ENCODE measurements at regions not wholly inside any gene's neighbourhood (a gene's known extent, or its start where the extent isn't known, plus 50 kb on each side); places are given as distances from the start of the nearest gene placed in this dataset.

DNA sequence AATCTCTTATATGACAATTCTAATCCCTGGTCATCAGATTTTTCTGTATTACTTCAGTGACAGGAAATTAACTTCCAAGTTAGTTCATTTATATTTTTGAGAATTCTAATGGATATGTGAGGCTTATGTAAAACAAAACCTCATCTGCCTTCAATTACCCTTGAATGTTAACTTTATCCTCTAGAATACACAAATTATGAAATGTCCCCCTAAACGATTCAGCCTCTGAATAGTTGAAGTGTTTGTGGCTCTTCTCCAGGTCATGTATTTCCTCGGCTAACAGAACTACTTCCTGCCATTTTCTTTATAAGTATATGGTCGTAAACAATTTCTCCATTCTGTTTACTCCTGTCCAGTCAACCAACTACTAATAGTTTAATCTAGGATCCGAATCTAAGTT, 401.3 kb downstream of the PCDH10 start:
- TF ChIP-seq, protein P1, sequence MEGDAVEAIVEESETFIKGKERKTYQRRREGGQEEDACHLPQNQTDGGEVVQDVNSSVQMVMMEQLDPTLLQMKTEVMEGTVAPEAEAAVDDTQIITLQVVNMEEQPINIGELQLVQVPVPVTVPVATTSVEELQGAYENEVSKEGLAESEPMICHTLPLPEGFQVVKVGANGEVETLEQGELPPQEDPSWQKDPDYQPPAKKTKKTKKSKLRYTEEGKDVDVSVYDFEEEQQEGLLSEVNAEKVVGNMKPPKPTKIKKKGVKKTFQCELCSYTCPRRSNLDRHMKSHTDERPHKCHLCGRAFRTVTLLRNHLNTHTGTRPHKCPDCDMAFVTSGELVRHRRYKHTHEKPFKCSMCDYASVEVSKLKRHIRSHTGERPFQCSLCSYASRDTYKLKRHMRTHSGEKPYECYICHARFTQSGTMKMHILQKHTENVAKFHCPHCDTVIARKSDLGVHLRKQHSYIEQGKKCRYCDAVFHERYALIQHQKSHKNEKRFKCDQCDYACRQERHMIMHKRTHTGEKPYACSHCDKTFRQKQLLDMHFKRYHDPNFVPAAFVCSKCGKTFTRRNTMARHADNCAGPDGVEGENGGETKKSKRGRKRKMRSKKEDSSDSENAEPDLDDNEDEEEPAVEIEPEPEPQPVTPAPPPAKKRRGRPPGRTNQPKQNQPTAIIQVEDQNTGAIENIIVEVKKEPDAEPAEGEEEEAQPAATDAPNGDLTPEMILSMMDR (conservative IDR thresholded peaks at IDR 0.05) = no peak
- no peak for TF ChIP-seq ZFX (IDR thresholded peaks at IDR 0.05)
